GM18502 (cell line): ENCODE measurements at regions not wholly inside any gene's neighbourhood (a gene's known extent, or its start where the extent isn't known, plus 50 kb on each side); places are given as distances from the start of the nearest gene placed in this dataset.

Experiments used
- ATAC-seq: cut with Tn5 transposase; IDR thresholded peaks from one replicate; pipeline ENCODE4 v1.9.1; 2021; ENCODE audit warnings: mild to moderate bottlenecking; ENCODE audit not compliant: unreplicated experiment, poor library complexity

- no peak for ATAC-seq
Measured at GRCh38 chr6:170180671-170181337, 110.1 kb downstream of the DLL1 start.

GRCh38 chr6:170179616-170180324, 111.1 kb downstream of the DLL1 start:
- no peak for ATAC-seq

DNA sequence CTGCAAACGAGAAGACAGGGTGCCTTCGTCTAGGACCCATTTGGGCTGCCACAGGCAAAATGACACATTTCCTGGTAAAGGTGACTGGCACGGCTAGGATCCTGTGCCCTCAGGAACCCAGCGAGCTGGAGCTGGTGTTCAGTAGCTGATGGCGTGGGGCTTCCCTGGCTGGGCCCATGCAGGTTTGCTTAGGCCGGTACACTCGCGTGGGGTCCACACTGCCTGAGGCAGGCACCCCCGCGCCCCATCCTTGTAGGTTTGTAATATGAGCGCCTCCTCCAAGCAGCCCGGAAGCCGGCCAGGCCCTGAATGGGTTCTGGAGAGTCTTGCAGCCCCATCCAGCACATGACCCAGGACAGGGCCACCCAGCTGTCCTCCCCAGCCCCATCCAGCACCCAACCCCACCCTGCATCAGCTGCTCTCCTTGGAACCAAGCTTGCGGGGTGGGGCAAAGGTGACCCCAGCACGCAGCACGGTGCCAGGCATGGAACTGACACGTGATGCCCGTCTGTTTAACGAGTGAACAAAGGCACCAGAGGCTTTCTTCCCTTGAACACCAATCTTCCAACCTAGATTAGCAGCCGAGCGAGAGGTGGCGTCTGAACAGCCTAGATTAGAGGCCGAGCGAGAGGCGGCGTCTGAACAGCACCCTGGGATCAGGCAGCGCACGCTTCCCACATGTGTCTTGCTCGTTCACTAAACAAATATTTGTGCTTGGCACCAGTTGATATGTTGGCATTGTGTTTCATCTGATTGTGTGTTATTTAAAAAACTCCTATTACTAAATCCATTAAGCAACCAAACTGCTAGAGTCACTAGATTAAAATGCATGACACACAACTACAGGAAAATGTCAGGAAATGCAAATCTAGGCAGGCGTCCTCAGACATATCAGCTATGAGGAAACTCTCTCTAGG, 112.1 kb downstream of the DLL1 start:
- no peak for ATAC-seq

GRCh38 chr6:170177772-170178560, 112.9 kb downstream of the DLL1 start:
- ATAC-seq = no peak

GRCh38 chr6:170176898-170177771, 113.7 kb downstream of the DLL1 start:
- no peak for ATAC-seq

GRCh38 chr6:170176136-170176897, 114.6 kb downstream of the DLL1 start:
- no peak for ATAC-seq

- no peak for ATAC-seq
Measured at GRCh38 chr6:170175644-170176135, 115.2 kb downstream of the DLL1 start.

DNA sequence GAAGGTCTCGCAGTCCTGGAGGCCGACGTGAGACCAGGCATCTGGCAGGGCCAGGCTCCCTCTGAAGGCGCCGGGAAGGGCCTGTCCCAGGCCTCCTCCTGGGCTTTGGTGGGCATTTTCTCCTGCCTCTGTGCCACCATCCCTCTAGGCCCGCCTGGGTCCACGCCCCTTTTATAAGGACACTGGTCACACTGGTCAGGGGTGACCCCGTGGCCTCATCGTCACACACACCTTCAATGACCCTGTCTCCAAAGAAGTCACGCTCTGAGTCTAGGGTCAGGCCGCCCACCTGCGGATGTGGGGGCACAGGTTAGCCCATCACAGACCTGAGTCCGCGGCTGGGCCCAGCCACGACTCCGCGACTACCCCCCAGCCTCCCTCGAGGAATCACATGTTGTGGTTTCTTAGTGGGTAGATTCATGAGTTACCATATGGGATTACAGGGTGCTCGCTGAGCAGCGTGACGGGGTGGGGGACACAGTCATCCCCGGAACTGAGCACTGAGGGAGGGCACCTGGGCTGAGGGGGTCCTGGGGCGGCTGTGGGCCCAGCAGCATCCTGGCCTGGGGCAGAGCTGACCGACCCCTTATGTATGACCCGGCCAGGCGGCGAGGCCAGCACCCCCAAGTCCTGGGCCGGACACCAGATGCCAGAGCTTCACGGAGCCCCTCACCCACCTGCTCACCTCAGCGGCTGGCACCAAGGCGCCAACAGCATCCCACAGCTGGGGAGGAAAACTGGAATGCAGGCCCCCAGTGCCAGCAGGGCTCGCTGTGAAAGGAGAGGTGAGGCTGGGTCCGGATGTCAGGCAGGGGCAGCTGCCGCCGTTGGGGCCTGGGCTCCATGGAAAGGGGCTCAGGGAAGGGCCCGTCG, 115.9 kb downstream of the DLL1 start:
- no peak for ATAC-seq

GRCh38 chr6:170174124-170174770, 116.6 kb downstream of the DLL1 start:
- ATAC-seq = no peak

DNA sequence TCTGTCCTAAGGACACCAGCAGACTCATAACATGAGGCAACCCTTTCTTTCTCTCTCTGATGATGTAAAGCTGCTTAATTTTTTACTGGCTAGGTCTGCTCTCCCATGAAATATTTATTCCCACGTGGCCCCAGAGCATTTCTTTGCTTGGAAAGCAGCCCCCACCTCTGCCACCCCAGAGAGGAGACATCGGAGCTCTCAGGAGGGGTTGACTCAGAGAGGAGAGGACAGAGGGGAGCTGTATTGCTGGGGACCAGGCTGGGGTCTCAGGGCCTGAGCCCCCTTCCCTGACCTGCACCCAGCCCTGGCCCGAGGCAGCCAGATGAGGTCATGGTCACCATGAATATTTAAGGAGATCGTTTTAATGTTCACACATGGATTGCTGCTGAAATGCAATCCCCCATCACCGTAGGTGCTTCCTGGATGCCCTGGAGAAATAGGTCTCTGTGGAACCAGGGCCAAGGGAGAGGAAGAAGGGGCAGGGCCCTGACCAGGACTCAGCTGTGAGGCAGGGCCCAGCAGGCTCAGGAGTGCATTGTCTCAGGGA, 117.5 kb downstream of the DLL1 start:
- ATAC-seq = no peak

GRCh38 chr6:170172825-170173256, 118.0 kb downstream of the DLL1 start:
- ATAC-seq = no peak

DNA sequence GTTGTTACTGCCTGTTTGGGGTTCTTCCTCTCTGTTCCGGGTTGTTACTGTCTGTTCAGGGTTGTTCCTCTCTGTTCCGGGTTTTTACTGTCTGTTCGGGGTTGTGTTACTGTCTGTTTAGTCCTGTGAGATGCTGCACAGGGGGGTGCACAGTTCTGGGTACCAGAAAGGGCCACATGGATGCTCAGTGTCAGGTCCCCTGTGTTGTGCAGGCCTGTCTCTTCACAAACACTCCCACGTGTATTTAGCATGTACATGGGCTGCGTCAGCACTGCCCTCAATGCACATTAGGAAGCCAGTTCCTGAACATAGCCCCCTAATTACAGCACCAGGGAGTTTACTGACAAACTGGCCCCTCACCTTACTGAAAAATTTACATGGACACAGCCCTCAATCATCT, 118.5 kb downstream of the DLL1 start:
- ATAC-seq = no peak

DNA sequence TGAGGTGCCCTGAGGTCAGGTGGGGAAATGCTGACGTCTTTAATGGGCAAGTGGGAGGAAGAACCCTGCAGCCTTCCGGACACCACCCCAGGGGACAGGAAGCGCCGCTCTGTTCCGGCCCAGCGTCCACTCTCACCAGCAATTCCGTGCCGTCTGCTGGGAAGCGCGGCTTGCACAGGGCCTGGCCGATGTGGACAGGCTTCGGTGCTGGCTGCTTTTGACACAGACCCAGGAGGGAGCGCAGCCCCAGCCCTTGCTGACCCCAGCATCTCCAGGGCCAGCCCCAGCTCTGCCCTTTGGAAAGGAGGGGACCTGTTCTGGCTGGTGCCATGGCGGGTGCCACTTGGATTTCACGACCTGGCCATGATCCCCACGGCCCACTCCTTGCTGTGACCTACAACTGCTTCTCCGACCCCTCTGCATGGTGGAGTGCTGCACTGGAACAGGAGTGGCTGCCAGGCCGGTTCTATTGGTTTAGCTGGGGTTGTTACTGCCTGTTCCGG, 123.2 kb downstream of the DLL1 start:
- no peak for ATAC-seq

DNA sequence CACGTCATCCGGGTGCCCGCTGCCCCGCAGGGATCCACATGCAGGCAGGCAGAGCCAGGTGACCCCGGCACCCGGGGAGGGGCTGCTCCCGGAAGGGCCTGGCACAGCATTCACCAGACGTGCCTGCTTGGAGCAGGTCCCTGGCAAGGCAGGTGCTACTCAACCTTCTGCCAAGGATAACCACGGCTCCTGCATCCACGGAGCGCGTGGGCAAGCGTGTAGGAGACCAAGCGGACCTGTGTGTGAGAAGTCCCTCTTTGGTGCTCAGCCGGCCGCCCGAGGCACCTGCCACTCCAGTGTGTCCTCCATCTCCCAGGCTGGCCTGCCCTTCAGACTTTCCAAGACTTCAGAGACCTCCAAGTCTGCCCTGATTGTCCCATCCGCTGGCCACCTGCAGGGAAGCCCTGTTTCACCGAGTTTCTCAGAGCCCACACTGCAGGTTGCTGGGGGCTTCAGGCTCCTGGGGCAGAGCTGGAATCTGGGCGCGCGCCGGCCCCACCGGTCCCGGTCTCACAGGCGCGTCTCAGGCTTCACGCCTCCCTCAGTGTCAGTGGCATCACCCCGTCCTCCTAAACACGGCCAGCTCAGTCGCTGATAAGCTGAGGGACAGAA, 124.3 kb downstream of the DLL1 start:
- no peak for ATAC-seq

DNA sequence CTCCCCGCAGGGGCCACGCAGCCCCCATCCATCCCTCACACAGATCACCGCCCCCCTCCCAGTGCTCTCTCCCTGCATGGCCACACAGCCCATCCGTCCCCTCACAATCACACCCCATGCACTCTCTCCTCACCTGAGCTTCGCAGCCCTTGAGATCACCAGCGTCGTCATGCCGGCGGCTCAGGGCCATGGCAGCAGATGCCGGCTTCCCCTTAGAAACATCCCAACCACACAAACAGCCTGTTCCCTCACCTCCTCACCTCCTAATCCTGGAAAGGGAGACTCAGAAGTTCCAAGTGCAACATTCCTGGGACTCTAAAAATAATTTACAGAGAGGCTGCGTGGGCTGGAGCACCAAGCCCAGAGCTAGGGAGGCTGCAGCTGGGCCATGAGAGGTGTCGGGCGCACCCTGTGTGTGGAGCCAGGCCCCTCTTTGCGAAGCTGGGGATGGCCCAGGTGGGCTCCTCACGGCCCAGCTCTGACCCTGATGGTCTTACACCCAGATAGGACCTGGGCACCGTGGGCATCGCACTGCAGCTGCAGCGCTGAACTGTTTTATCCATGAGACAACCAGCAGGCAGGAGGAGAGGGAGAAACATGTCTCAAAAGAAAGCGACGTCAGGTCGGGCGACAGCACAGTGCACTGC, 125.3 kb downstream of the DLL1 start:
- ATAC-seq = no peak

GRCh38 chr6:170165085-170165470, 125.8 kb downstream of the DLL1 start:
- ATAC-seq = no peak
